Panc1 (cell line): ENCODE measurements at regions not wholly inside any gene's neighbourhood (a gene's known extent, or its start where the extent isn't known, plus 50 kb on each side); places are given as distances from the start of the nearest gene placed in this dataset.

Experiments
- ATAC-seq: fragments of 200-7000 bp; cut with Tn5 transposase; 2 replicates; pipeline ENCODE4 v1.9.1; 2020; ENCODE audit warnings: mild to moderate bottlenecking, moderate library complexity
- BruUV-seq: library from RNA; stranded (reverse); fragments of 400-500 nt; replicated peaks from 2 replicates; lab custom pipeline; 2021; lab: Mats Ljungman, UMichigan
- CTCF ChIA-PET: fragments of 300-600 bp; sonication (Branson Sonifier 250); formaldehyde crosslinking; loops from one replicate; lab custom pipeline; 2022; ENCODE audit warnings: antibody characterized with exemption; lab: Charles Lee
- POLR2A ChIA-PET: fragments of 300-600 bp; sonication (Branson Sonifier 250); formaldehyde crosslinking; loops from one replicate; lab custom pipeline; 2022; ENCODE audit warnings: antibody characterized with exemption; lab: Charles Lee
- DNase-seq: peaks from one replicate; pipeline ENCODE4 v3.0.0-alpha.2; 2010; ENCODE audit warnings: low read depth, low spot score
- H3K27ac ChIP-seq: 2 replicates; pipeline ENCODE4 v1.5.1; 2011; ENCODE audit warnings: mild to moderate bottlenecking, low read length, inconsistent platforms
- H3K27me3 ChIP-seq: fragments of 200-500 bp; sonication (Bioruptor generic); 2 replicates; pipeline ENCODE4 v1.6.0; 2014; ENCODE audit warnings: low read length, inconsistent platforms; ENCODE audit not compliant: control insufficient read depth, insufficient read depth
- H3K36me3 ChIP-seq: fragments of 200-500 bp; sonication (Bioruptor generic); 2 replicates; pipeline ENCODE4 v1.5.1; 2014; ENCODE audit warnings: inconsistent platforms, mild to moderate bottlenecking, low read length, moderate library complexity; ENCODE audit not compliant: control insufficient read depth, insufficient read depth
- H3K4me1 ChIP-seq: 2 replicates; pipeline ENCODE4 v1.5.1; 2011; ENCODE audit warnings: inconsistent platforms, mild to moderate bottlenecking, low read length, moderate library complexity; ENCODE audit not compliant: control insufficient read depth, insufficient read depth
- H3K4me3 ChIP-seq, 2 experiments: 2 replicates each; pipeline ENCODE4 v1.5.1; 2011 to 2012; ENCODE audit warnings: low read depth in 2 of 2, low read length in 2 of 2, mild to moderate bottlenecking in 2 of 2, inconsistent platforms in 1 of 2, moderate library complexity in 1 of 2
- H3K9me3 ChIP-seq: fragments of 200-500 bp; sonication (Bioruptor generic); 2 replicates; pipeline ENCODE4 v1.5.1; 2014; ENCODE audit warnings: low read depth, mild to moderate bottlenecking, inconsistent platforms, low read length, moderate library complexity; ENCODE audit not compliant: control insufficient read depth, insufficient read depth
- POLR2AphosphoS5 ChIP-seq: IDR thresholded peaks from 2 replicates; pipeline ENCODE4 v1.6.1; 2012; ENCODE audit warnings: mild to moderate bottlenecking, low read depth, low read length, moderate library complexity
- REST ChIP-seq, 2 experiments: IDR thresholded peaks; 2 replicates each; pipeline ENCODE4 v1.6.1; 2011 to 2012; ENCODE audit warnings: low read depth in 2 of 2, control low read depth in 1 of 2, low read length in 1 of 2, mild to moderate bottlenecking in 1 of 2, moderate library complexity in 1 of 2; ENCODE audit not compliant: insufficient read depth in 1 of 2
- SIN3A ChIP-seq: IDR thresholded peaks from 2 replicates; pipeline ENCODE4 v1.6.1; 2012; ENCODE audit warnings: low read depth, mild to moderate bottlenecking, low read length, moderate library complexity, borderline replicate concordance; ENCODE audit not compliant: insufficient read depth
- TCF7L2 ChIP-seq: IDR thresholded peaks from 2 replicates; pipeline ENCODE4 v1.6.1; 2011; ENCODE audit warnings: mild to moderate bottlenecking, low read depth, low read length, inconsistent platforms
- in situ Hi-C: cut with HindIII; loops from 2 replicates; pipeline ENCODE4 v1.10.0; 2016; ENCODE audit warnings: low sequenced_read_pairs, low pct_unique_long_range_greater_than_20kb
- intact Hi-C: fragments of 100-400 bp; cut with micrococcal nuclease; formaldehyde crosslinking; loops from one replicate; pipeline ENCODE4 v1.10.0; 2022; ENCODE audit not compliant: unreplicated experiment
- TF ChIP-seq, protein P1 (sequence below): fragments of 450-650 bp; IDR thresholded peaks from 2 replicates; pipeline ENCODE4 v1.5.1; 2017; ENCODE audit warnings: mild to moderate bottlenecking

GRCh38 chr5:147046281-147046680 is 167.7 kb upstream of the PPP2R2B start:
- BruUV-seq, result no TSS peak
- Histone ChIP-seq H3K27me3 (no peaks in the 10 kb centered on the region), H3K9me3 (no peaks in the 10 kb centered on the region), H3K4me3 (no peak overlapping the region), H3K27ac (no peak overlapping the region), H3K4me1 (no peaks in the 10 kb centered on the region), H3K36me3 (no peaks in the 10 kb centered on the region)
- TF ChIP-seq TCF7L2 (no peak), SIN3A (no peak), POLR2AphosphoS5 (no peak), REST (IDR thresholded peaks at IDR 0.05; ENCODE audit: insufficient read depth in 1 of 2, low read depth in 2 of 2, low read length in 1 of 2) (no peak)
- TF ChIP-seq, protein P1, sequence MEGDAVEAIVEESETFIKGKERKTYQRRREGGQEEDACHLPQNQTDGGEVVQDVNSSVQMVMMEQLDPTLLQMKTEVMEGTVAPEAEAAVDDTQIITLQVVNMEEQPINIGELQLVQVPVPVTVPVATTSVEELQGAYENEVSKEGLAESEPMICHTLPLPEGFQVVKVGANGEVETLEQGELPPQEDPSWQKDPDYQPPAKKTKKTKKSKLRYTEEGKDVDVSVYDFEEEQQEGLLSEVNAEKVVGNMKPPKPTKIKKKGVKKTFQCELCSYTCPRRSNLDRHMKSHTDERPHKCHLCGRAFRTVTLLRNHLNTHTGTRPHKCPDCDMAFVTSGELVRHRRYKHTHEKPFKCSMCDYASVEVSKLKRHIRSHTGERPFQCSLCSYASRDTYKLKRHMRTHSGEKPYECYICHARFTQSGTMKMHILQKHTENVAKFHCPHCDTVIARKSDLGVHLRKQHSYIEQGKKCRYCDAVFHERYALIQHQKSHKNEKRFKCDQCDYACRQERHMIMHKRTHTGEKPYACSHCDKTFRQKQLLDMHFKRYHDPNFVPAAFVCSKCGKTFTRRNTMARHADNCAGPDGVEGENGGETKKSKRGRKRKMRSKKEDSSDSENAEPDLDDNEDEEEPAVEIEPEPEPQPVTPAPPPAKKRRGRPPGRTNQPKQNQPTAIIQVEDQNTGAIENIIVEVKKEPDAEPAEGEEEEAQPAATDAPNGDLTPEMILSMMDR, result no peak
- no peak for DNase-seq
- ChIA-PET CTCF (no interaction called here), POLR2A (no interaction called here)
- intact Hi-C loops (no loop called here), in situ Hi-C loops (no loop called here)
- ATAC-seq, result no peak

DNA sequence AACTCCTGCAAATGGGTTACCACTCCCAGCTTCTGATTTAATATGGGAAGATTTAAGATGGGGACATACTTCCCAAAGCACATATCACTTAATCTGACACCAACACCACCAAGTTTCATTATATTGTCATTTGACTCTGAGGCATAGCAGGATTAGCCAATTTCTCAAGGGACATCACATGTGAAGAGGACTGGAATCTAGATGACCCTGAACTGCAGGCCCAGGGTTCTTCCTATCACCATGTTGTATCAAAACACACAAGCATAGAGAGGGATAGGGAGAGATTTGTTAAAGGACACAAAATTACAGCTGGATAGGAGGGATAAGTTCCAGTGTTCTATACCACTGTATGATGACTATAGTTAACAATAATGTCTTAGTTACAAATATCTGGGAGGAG is 168.3 kb upstream of the PPP2R2B start:
- ChIA-PET POLR2A (no interaction called here), CTCF (no interaction called here)
- ATAC-seq (no peak), DNase-seq (no peak)
- Histone ChIP-seq H3K27ac (no peak overlapping the region), H3K9me3 (no peaks in the 10 kb centered on the region), H3K27me3 (no peaks in the 10 kb centered on the region), H3K4me1 (no peaks in the 10 kb centered on the region), H3K36me3 (no peaks in the 10 kb centered on the region), H3K4me3 (no peak overlapping the region)
- in situ Hi-C loops, result no loop called here
- TF ChIP-seq TCF7L2, result no peak
- no peak for TF ChIP-seq POLR2AphosphoS5
- no peak for TF ChIP-seq REST (IDR thresholded peaks at IDR 0.05; ENCODE audit: insufficient read depth in 1 of 2, low read depth in 2 of 2, low read length in 1 of 2)
- TF ChIP-seq, protein P1, result no peak
- intact Hi-C loops, result no loop called here
- BruUV-seq, result no TSS peak
